Upper lobe of right lung (tissue), 1 donor: ENCODE measurements at regions not wholly inside any gene's neighbourhood (a gene's known extent, or its start where the extent isn't known, plus 50 kb on each side); places are given as distances from the start of the nearest gene placed in this dataset.
"Not testable (repeated sequence)": the region's sequence is repeated elsewhere in the genome, so short reads cannot be mapped to it uniquely, and the experiment has no call there.

Experiments
- ATAC-seq: fragments of 200-7000 bp; cut with Tn5 transposase; one replicate; pipeline ENCODE4 v1.9.1; 2020; ENCODE audit warnings: mild to moderate bottlenecking, moderate library complexity
- DNase-seq: peaks from one replicate; pipeline ENCODE4 v3.0.0-alpha.2; 2020
- H3K27ac ChIP-seq: fragments of 200-600 bp; one replicate; pipeline ENCODE4 v1.8.0; 2022
- H3K27me3 ChIP-seq: fragments of 200-600 bp; one replicate; pipeline ENCODE4 v1.8.0; 2022; ENCODE audit warnings: mild to moderate bottlenecking
- H3K36me3 ChIP-seq: fragments of 200-600 bp; one replicate; pipeline ENCODE4 v1.8.0; 2022
- H3K4me1 ChIP-seq: fragments of 200-600 bp; one replicate; pipeline ENCODE4 v1.8.0; 2022
- H3K4me3 ChIP-seq: fragments of 200-600 bp; one replicate; pipeline ENCODE4 v1.8.0; 2022; ENCODE audit warnings: mild to moderate bottlenecking
- H3K9me3 ChIP-seq: fragments of 200-600 bp; one replicate; pipeline ENCODE4 v1.8.0; 2022
- intact Hi-C: fragments of 100-400 bp; cut with DNase I; formaldehyde crosslinking; loops from one replicate; pipeline ENCODE4 v1.11.0; 2022
- TF ChIP-seq, protein P1 (sequence below): fragments of 200-600 bp; IDR thresholded peaks from one replicate; pipeline ENCODE4 v1.8.0; 2022; ENCODE audit warnings: antibody characterized with exemption
- donor health status: DM: no; HTN: yes; CAD: no; lungs with severe emphysema.

- no peaks in the 10 kb centered on the region for H3K36me3 ChIP-seq
- H3K4me3 ChIP-seq = no peak overlapping the region
- no peaks in the 10 kb centered on the region for H3K4me1 ChIP-seq
- no peaks in the 10 kb centered on the region for H3K9me3 ChIP-seq
- H3K27ac ChIP-seq = no peak overlapping the region
- ATAC-seq (no peak), DNase-seq (no peak)
- intact Hi-C loops = no loop called here
- TF ChIP-seq, protein P1, sequence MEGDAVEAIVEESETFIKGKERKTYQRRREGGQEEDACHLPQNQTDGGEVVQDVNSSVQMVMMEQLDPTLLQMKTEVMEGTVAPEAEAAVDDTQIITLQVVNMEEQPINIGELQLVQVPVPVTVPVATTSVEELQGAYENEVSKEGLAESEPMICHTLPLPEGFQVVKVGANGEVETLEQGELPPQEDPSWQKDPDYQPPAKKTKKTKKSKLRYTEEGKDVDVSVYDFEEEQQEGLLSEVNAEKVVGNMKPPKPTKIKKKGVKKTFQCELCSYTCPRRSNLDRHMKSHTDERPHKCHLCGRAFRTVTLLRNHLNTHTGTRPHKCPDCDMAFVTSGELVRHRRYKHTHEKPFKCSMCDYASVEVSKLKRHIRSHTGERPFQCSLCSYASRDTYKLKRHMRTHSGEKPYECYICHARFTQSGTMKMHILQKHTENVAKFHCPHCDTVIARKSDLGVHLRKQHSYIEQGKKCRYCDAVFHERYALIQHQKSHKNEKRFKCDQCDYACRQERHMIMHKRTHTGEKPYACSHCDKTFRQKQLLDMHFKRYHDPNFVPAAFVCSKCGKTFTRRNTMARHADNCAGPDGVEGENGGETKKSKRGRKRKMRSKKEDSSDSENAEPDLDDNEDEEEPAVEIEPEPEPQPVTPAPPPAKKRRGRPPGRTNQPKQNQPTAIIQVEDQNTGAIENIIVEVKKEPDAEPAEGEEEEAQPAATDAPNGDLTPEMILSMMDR = no peak
- H3K27me3 ChIP-seq = no peaks in the 10 kb centered on the region
These were observed 470.5 kb upstream of the UBE2E2 start for GRCh38 chr3:22732641-22733040.

DNA sequence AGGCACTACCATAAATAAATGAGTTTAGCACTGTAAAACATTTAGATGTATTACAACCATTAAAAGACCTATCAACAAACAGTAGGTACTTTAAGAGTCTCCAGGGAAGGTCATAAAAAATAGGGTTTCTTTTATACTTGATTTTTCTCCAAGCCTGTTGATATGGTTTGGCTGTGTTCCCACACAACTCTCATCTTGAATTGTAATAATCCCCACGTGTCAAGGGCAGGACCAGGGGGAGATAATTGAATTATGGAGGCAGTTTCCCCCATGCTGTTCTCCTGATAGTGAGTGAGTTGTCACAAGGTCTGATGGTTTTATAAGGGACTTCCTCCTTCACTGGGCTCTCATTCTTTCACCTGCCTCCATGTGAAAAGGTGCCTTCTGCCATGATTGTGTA lies 468.9 kb upstream of the UBE2E2 start:
- H3K4me3 ChIP-seq = no peak overlapping the region
- H3K27ac ChIP-seq = no peak overlapping the region
- DNase-seq (no peak), ATAC-seq (no peak)
- TF ChIP-seq, protein P1 = no peak
- H3K36me3 ChIP-seq = no peaks in the 10 kb centered on the region
- no peaks in the 10 kb centered on the region for H3K27me3 ChIP-seq
- H3K4me1 ChIP-seq = no peaks in the 10 kb centered on the region
- H3K9me3 ChIP-seq = no peaks in the 10 kb centered on the region
- intact Hi-C loops = no loop called here

- H3K4me1 ChIP-seq = no peaks in the 10 kb centered on the region
- H3K9me3 ChIP-seq = no peaks in the 10 kb centered on the region
- no peaks in the 10 kb centered on the region for H3K36me3 ChIP-seq
- ATAC-seq (no peak), DNase-seq (no peak)
- H3K4me3 ChIP-seq = no peak overlapping the region
- intact Hi-C loops = no loop called here
- no peaks in the 10 kb centered on the region for H3K27me3 ChIP-seq
- H3K27ac ChIP-seq = no peak overlapping the region
- TF ChIP-seq, protein P1 = no peak
These were observed 468.4 kb upstream of the UBE2E2 start for GRCh38 chr3:22734756-22735155.

- H3K36me3 ChIP-seq = no peaks in the 10 kb centered on the region
- H3K27me3 ChIP-seq = no peaks in the 10 kb centered on the region
- DNase-seq (no peak), ATAC-seq (no peak)
- no peak overlapping the region for H3K4me3 ChIP-seq
- no peaks in the 10 kb centered on the region for H3K4me1 ChIP-seq
- no peak overlapping the region for H3K27ac ChIP-seq
- no peaks in the 10 kb centered on the region for H3K9me3 ChIP-seq
- intact Hi-C loops = no loop called here
- TF ChIP-seq, protein P1 = no peak
These were observed 467.8 kb upstream of the UBE2E2 start for GRCh38 chr3:22735373-22735772.

DNA sequence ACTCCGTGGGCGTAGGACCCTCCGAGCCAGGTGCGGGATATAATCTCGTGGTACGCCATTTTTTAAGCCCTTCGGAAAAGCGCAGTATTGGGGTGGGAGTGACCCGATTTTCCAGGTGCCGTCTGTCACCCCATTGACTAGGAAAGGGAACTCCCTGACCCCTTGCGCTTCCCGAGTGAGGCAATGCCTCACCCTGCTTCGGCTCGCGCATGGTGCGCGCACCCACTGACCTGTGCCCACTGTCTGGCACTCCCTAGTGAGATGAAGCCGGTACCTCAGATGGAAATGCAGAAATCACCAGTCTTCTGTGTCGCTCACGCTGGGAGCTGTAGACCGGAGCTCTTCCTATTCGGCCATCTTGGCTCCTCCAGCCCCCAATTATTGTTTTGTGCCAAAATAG lies 459.7 kb upstream of the UBE2E2 start:
- H3K36me3 ChIP-seq, DNase-seq, H3K9me3 ChIP-seq, ATAC-seq, H3K27ac ChIP-seq, H3K27me3 ChIP-seq, H3K4me3 ChIP-seq, H3K4me1 ChIP-seq, intact Hi-C loops: not testable (repeated sequence)

DNA sequence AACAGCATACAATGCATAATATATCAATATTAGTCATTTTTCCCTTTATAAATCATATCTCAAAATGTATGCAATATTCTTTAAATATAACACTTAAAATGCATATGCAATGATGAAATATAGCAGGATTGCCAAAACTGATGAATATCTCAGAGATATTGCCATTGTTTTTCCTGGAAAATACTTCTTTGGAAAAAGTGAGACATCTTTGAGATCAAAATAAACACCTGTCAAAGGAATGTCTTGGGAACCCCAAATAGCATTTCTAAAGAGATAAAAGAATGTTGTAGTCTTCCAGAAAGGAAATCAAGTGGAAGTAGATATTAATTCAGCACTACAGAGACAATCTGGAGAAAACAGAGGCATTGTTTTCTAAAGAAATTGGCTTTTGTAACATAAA lies 457.8 kb upstream of the UBE2E2 start:
- no peak overlapping the region for H3K4me3 ChIP-seq
- no peaks in the 10 kb centered on the region for H3K4me1 ChIP-seq
- H3K9me3 ChIP-seq = no peaks in the 10 kb centered on the region
- ATAC-seq = no peak
- intact Hi-C loops = no loop called here
- H3K27me3 ChIP-seq = no peaks in the 10 kb centered on the region
- TF ChIP-seq, protein P1 = no peak
- DNase-seq = no peak
- no peaks in the 10 kb centered on the region for H3K36me3 ChIP-seq
- no peak overlapping the region for H3K27ac ChIP-seq
